Esophagus squamous epithelium (tissue), 5 donors: ENCODE measurements at regions not wholly inside any gene's neighbourhood (a gene's known extent, or its start where the extent isn't known, plus 50 kb on each side); places are given as distances from the start of the nearest gene placed in this dataset.

ENCODE experiments used
- DNase-seq: peaks from one replicate; lab custom pipeline; 2025; lab: John Stamatoyannopoulos, UW
- H3K27ac ChIP-seq, 4 donors: fragments of 200-600 bp; sonication (generic); one replicate each; pipeline ENCODE4 v1.5.1; 2016 to 2019; ENCODE audit warnings: mild to moderate bottlenecking in 1 of 4
- H3K27me3 ChIP-seq, 4 donors: fragments of 200-600 bp; sonication (generic); 1 replicate in 3 of 4; 2 replicates in 1 of 4; pipeline versions ENCODE4 v1.5.1 to v1.6.0; 2017 to 2021; ENCODE audit warnings: antibody characterized with exemption in 1 of 4
- H3K36me3 ChIP-seq, 3 donors: fragments of 200-600 bp; sonication (generic); one replicate each; pipeline ENCODE4 v1.5.1; 2016 to 2019
- H3K4me1 ChIP-seq, 3 donors: fragments of 200-600 bp; sonication (generic); one replicate each; pipeline ENCODE4 v1.5.1; 2017 to 2019
- H3K4me3 ChIP-seq, 4 donors: fragments of 200-600 bp; sonication (generic); 1 replicate in 3 of 4; 2 replicates in 1 of 4; pipeline ENCODE4 v1.5.1; 2016 to 2019; ENCODE audit warnings: mild to moderate bottlenecking in 2 of 4, moderate library complexity in 1 of 4
- H3K9me3 ChIP-seq, 3 donors: fragments of 200-600 bp; sonication (generic); one replicate each; pipeline ENCODE4 v1.5.1; 2016 to 2019
- POLR2A ChIP-seq, 4 donors: fragments of 450-650 bp; IDR thresholded peaks; one replicate each; pipeline ENCODE4 v1.6.1; 2017; ENCODE audit warnings: antibody characterized with exemption in 4 of 4, mild to moderate bottlenecking in 4 of 4, moderate library complexity in 3 of 4
- WGBS, 2 donors: methylation state at CpG; one replicate each; pipeline ENCODE4 v1.1.5; 2018; 5-methylcytosine and 5-hydroxymethylcytosine counted together
- intact Hi-C: fragments of 100-400 bp; cut with DNase I; formaldehyde crosslinking; loops from one replicate; pipeline ENCODE4 v1.15.0; 2022
- TF ChIP-seq, protein P1 (sequence below), 6 experiments: fragments of 450-650 bp in 4 of 6; fragments of 200-600 bp in 2 of 6; sonication (generic) in 2 of 6; IDR thresholded peaks; one replicate each; pipeline ENCODE4 v1.5.1; 2016 to 2019; ENCODE audit warnings: antibody characterized with exemption in 6 of 6, mild to moderate bottlenecking in 4 of 6, moderate library complexity in 4 of 6
- donor health status: DM: yes; HTN: yes; CAD: no.

DNA sequence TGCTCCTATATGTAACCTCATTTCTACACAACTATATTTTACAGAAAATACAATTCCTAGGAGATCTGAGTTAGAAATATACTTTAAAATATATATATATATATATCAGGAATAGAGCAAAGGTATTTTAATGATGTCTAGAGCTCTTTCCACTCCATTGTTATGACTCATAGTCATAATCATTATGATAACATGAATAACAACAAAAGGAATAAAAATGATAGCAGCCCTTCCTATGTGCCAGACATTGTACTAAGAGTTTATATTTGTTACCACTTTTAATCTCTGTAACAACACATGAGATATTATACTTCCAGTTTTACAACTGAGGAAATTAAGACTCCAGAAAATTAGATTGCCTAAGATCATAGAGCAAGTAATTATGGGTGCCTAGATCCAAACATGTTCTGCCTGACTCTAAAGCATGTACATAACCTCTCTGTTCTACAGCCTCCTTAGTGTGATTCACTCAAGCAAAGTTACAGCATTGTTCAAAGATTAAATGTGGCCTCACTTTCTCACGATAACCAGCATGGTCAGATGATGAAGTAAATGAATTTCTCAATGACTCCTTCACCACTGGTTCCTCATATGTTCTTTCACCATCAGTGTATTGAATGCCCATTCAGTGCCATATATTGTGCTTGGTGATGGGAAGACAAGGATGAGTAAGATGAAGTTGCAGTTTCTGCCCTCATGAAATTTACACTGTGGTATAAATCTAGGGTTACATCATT lies 452.1 kb downstream of the EFNA5 start:
- DNase-seq, result no peak
- H3K36me3 ChIP-seq, result no peaks in the 10 kb centered on the region

DNA sequence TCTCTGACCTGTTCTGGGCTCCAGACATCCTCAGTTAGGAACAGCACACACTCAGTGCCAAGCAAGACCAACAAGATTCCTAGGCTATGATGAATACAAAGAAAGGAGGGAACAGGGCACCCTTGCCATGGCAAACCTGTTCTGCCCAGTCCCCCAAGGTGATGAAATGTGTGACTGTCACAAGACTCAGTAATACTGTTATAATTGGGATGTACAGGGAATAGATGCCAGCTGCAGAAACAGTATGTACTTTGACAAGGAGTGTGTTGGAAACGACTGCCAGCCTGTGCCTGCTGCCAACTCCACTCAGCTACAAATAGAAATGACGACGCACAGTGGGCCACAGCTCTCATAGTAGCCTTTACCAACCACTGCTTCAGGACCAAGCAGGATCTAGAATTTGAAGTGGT lies 453.0 kb downstream of the EFNA5 start:
- Histone ChIP-seq H3K36me3 (no peaks in the 10 kb centered on the region), H3K4me1 (peaks cover 0 to 37% (median 4%) of the 10 kb centered on the region in 3 donors), H3K27me3 (no peaks in the 10 kb centered on the region), H3K4me3 (no peak overlapping the region), H3K9me3 (no peaks in the 10 kb centered on the region), H3K27ac (peak overlapping the region in 1 of 4 donors; percentile 34)
- intact Hi-C loops, result no loop called here
- 53 to 56% methylated on average over 3 of the region's 3 CpGs for WGBS, 2 donors
- no peak for TF ChIP-seq POLR2A (IDR thresholded peaks at IDR 0.05)
- TF ChIP-seq, protein P1, sequence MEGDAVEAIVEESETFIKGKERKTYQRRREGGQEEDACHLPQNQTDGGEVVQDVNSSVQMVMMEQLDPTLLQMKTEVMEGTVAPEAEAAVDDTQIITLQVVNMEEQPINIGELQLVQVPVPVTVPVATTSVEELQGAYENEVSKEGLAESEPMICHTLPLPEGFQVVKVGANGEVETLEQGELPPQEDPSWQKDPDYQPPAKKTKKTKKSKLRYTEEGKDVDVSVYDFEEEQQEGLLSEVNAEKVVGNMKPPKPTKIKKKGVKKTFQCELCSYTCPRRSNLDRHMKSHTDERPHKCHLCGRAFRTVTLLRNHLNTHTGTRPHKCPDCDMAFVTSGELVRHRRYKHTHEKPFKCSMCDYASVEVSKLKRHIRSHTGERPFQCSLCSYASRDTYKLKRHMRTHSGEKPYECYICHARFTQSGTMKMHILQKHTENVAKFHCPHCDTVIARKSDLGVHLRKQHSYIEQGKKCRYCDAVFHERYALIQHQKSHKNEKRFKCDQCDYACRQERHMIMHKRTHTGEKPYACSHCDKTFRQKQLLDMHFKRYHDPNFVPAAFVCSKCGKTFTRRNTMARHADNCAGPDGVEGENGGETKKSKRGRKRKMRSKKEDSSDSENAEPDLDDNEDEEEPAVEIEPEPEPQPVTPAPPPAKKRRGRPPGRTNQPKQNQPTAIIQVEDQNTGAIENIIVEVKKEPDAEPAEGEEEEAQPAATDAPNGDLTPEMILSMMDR (IDR thresholded peaks at IDR 0.05), result no peak
- DNase-seq, result no peak

More for the DNA sequence above, 452.1 kb downstream of the EFNA5 start:
- H3K27ac ChIP-seq, result peak overlapping the region in 1 of 4 donors; percentile 34
- H3K27me3 ChIP-seq, result no peaks in the 10 kb centered on the region
- no peak overlapping the region for H3K4me3 ChIP-seq
- 55 to 64% methylated on average over 1 of the region's 1 CpG for WGBS, 2 donors
- intact Hi-C loops, result no loop called here
- no peaks in the 10 kb centered on the region for H3K9me3 ChIP-seq
- TF ChIP-seq POLR2A (IDR thresholded peaks at IDR 0.05), result no peak
- TF ChIP-seq, protein P1 (IDR thresholded peaks at IDR 0.05), result no peak
- H3K4me1 ChIP-seq, result peaks cover 0 to 37% (median 4%) of the 10 kb centered on the region in 3 donors

DNA sequence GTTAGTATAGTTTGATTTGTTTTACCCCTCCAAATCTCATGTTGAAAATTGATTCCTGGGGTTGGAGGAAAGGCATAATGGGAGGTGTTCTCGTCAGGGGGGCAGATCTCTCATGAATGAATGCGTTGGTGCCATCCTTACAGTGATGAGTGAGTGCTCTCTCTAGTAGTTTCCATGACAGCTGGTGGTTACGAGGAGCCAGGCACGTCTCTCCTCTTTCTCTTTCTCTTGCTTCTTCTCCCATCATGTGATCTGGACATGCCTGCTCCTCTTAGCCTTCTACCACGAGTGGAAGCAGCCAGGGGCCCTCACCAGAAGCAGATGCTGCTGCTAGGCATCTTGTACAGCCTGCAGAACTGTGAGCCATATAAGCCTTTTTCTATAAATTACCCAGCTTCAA lies 454.1 kb downstream of the EFNA5 start:
- H3K4me3 ChIP-seq, result no peak overlapping the region
- peaks cover 0 to 37% (median 4%) of the 10 kb centered on the region in 3 donors for H3K4me1 ChIP-seq
- intact Hi-C loops, result no loop called here
- no peaks in the 10 kb centered on the region for H3K27me3 ChIP-seq
- DNase-seq, result no peak
- no peak for TF ChIP-seq POLR2A (IDR thresholded peaks at IDR 0.05)
- TF ChIP-seq, protein P1 (IDR thresholded peaks at IDR 0.05), result no peak
- H3K36me3 ChIP-seq, result no peaks in the 10 kb centered on the region
- no peaks in the 10 kb centered on the region for H3K9me3 ChIP-seq
- H3K27ac ChIP-seq, result no peak overlapping the region
- 63 to 81% methylated on average over 5 of the region's 5 CpGs for WGBS, 2 donors

DNA sequence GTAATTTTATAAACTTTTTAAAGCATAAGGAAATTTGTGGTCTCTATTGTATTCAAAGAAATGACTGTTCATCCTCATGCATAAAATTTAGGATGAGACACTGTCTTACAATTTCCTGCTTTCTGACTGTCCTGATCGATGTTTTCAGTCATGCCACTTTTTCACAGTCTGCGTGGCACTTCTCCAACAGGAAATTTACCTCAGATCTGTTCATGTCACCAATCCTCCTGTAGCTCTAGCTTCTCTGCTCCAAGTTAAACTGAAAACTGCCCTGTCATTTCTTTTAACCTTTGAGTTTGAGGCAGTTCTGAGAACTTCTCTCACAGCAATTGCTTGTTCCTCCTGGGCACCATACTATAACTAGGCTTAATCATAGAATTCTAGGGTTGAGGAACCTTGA lies 455.1 kb downstream of the EFNA5 start:
- no peak for DNase-seq
- H3K36me3 ChIP-seq, result no peaks in the 10 kb centered on the region
- TF ChIP-seq POLR2A (IDR thresholded peaks at IDR 0.05), result no peak
- TF ChIP-seq, protein P1 (IDR thresholded peaks at IDR 0.05), result no peak
- H3K27ac ChIP-seq, result no peak overlapping the region
- no peaks in the 10 kb centered on the region for H3K27me3 ChIP-seq
- intact Hi-C loops, result no loop called here
- peaks cover 0 to 37% (median 4%) of the 10 kb centered on the region in 3 donors for H3K4me1 ChIP-seq
- no peak overlapping the region for H3K4me3 ChIP-seq
- 22 to 30% methylated on average over 2 of the region's 2 CpGs for WGBS, 2 donors
- no peaks in the 10 kb centered on the region for H3K9me3 ChIP-seq

DNA sequence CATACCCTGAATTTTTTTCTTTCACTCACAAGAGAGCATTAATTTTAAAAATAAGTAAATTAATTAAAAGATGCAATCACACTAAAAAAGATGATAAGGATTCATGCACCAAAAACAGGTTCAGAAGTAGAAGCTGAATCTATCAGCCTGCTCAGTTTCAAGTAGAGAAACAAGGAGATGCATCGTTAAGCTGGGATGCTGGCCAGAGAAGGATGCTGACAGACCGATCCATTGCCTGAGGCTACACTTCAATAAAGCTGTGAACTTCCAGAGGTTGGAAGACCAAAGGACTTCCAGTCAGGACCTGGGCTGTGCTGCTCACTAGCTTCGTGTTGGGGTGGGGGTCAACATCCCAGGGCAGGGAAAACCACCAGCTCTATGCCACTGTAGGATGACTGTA lies 457.7 kb downstream of the EFNA5 start:
- TF ChIP-seq POLR2A (IDR thresholded peaks at IDR 0.05), result no peak
- TF ChIP-seq, protein P1 (IDR thresholded peaks at IDR 0.05), result no peak
- H3K27ac ChIP-seq, result no peak overlapping the region

More for the DNA sequence above, 457.7 kb downstream of the EFNA5 start:
- Histone ChIP-seq H3K4me3 (no peak overlapping the region), H3K36me3 (no peaks in the 10 kb centered on the region), H3K9me3 (no peaks in the 10 kb centered on the region), H3K4me1 (peaks cover 0 to 24% (median 4%) of the 10 kb centered on the region in 3 donors), H3K27me3 (no peaks in the 10 kb centered on the region)
- intact Hi-C loops, result no loop called here
- no peak for DNase-seq
- WGBS, 2 donors, result 25 to 32% methylated on average over 2 to 3 of the region's 3 CpGs
